A549 (cell line): ENCODE measurements at regions not wholly inside any gene's neighbourhood (a gene's known extent, or its start where the extent isn't known, plus 50 kb on each side); places are given as distances from the start of the nearest gene placed in this dataset.

ENCODE experiments used
- ATAC-seq, 2 experiments: fragments of 200-7000 bp in 1 of 2; fragments of >200 bp in 1 of 2; cut with Nextera tagmentation in 1 of 2; cut with Tn5 transposase in 1 of 2; 3 replicates each; pipeline versions ENCODE4 v1.8.0 to v1.9.1; 2018 to 2020; ENCODE audit warnings: mild to moderate bottlenecking in 1 of 2, moderate library complexity in 1 of 2
- CTCF ChIA-PET: fragments of 300-600 bp; sonication (Branson Sonifier 250); formaldehyde crosslinking; extraction: SDS; loops from one replicate; lab custom pipeline; 2021; ENCODE audit warnings: antibody characterized with exemption, inconsistent platforms; lab: Yijun Ruan, JAX
- POLR2A ChIA-PET: fragments of 350-600 bp; formaldehyde crosslinking; extraction: SDS; loops from one replicate; lab custom pipeline; 2021; ENCODE audit warnings: antibody characterized with exemption, inconsistent platforms; lab: Yijun Ruan, JAX
- DNase-seq, 2 experiments: peaks; one replicate each; pipeline versions ENCODE4 v3.0.0 to v3.0.0-alpha.2; 2011 to 2016; ENCODE audit warnings: low read depth in 1 of 2, low spot score in 1 of 2
- FAIRE-seq: peaks from 2 replicates; lab custom pipeline; 2011; peaks lifted over from hg19 to GRCh38; lab: Jason Lieb, UNC
- H3K27ac ChIP-seq, 2 experiments: fragments of >200 bp; sonication (Bioruptor Twin); formaldehyde crosslinking; 3 replicates each; pipeline ENCODE4 v1.5.1; 2016 to 2017
- H3K4me1 ChIP-seq: fragments of >200 bp; sonication (Bioruptor Twin); formaldehyde crosslinking; 3 replicates; pipeline ENCODE4 v1.6.1; 2016
- H3K4me2 ChIP-seq: fragments of >200 bp; sonication (Bioruptor Twin); formaldehyde crosslinking; 3 replicates; pipeline ENCODE4 v1.6.1; 2016
- H3K4me3 ChIP-seq: fragments of >200 bp; sonication (Bioruptor Twin); formaldehyde crosslinking; 3 replicates; pipeline ENCODE4 v1.5.1; 2016
- H3K9me3 ChIP-seq: fragments of >200 bp; sonication (Bioruptor Twin); formaldehyde crosslinking; 3 replicates; pipeline ENCODE4 v1.6.1; 2016
- ATOH8 ChIP-seq: fragments of 250-450 bp; sonication (Bioruptor Pico); IDR thresholded peaks from 2 replicates; pipeline ENCODE4 v1.5.0; 2020; ENCODE audit warnings: low read depth, mild to moderate bottlenecking, moderate library complexity
- CTCF ChIP-seq: fragments of >200 bp; sonication (Bioruptor Twin); formaldehyde crosslinking; IDR thresholded peaks from 3 replicates; pipeline ENCODE4 v1.5.1; 2016
- EHMT2 ChIP-seq: fragments of 200-600 bp; sonication (generic); IDR thresholded peaks from 2 replicates; pipeline ENCODE4 v1.6.1; 2016; ENCODE audit warnings: antibody characterized with exemption, low read depth, mild to moderate bottlenecking, moderate library complexity
- EP300 ChIP-seq, 2 experiments: fragments of >200 bp; sonication (Bioruptor Twin); formaldehyde crosslinking; IDR thresholded peaks; 2 replicates in 1 of 2; 3 replicates in 1 of 2; pipeline ENCODE4 v1.6.1; 2016 to 2017
- ESRRA ChIP-seq: fragments of 150-350 bp; IDR thresholded peaks from 2 replicates; pipeline ENCODE4 v1.6.1; 2014; ENCODE audit warnings: mild to moderate bottlenecking, low read length, borderline replicate concordance
- FOSL2 ChIP-seq, 2 experiments: fragments of 450-650 bp in 1 of 2; fragments of >200 bp in 1 of 2; sonication (Bioruptor Twin) in 1 of 2; formaldehyde crosslinking; IDR thresholded peaks; 2 replicates each; pipeline versions ENCODE4 v1.5.0 to v1.6.1; 2016 to 2020; ENCODE audit warnings: mild to moderate bottlenecking in 1 of 2, moderate library complexity in 1 of 2
- GATA3 ChIP-seq: IDR thresholded peaks from 2 replicates; pipeline ENCODE4 v1.6.1; 2012; ENCODE audit warnings: borderline replicate concordance
- HOXB5 ChIP-seq: fragments of 250-450 bp; sonication (Bioruptor Pico); IDR thresholded peaks from 2 replicates; pipeline ENCODE4 v1.5.0; 2020; ENCODE audit warnings: mild to moderate bottlenecking, moderate library complexity
- NR3C1 ChIP-seq: fragments of >200 bp; sonication (Bioruptor Twin); formaldehyde crosslinking; IDR thresholded peaks from 3 replicates; pipeline ENCODE4 v1.6.1; 2017
- PBX3 ChIP-seq: IDR thresholded peaks from 2 replicates; pipeline ENCODE4 v1.6.1; 2012
- POLR2AphosphoS2 ChIP-seq: conservative IDR thresholded peaks from 2 replicates; pipeline ENCODE4 v1.6.1; 2012; ENCODE audit warnings: low read length, improper control_type of control experiment, inconsistent platforms
- RAD21 ChIP-seq, 2 experiments: fragments of >200 bp in 1 of 2; sonication (Bioruptor Twin) in 1 of 2; formaldehyde crosslinking in 1 of 2; IDR thresholded peaks in 1 of 2; conservative IDR thresholded peaks in 1 of 2; 2 replicates in 1 of 2; 3 replicates in 1 of 2; pipeline ENCODE4 v1.6.1; 2012 to 2018; ENCODE audit warnings: inconsistent platforms in 1 of 2
- RFX5 ChIP-seq: fragments of 450-650 bp; IDR thresholded peaks from 2 replicates; pipeline ENCODE4 v1.7.1; 2014; ENCODE audit warnings: antibody characterized with exemption, mild to moderate bottlenecking, moderate library complexity
- SMC3 ChIP-seq: fragments of >200 bp; sonication (Bioruptor Twin); formaldehyde crosslinking; IDR thresholded peaks from 3 replicates; pipeline ENCODE4 v1.6.1; 2018; ENCODE audit warnings: inconsistent platforms
- TP53 ChIP-seq: fragments of 250-450 bp; sonication (Bioruptor Pico); IDR thresholded peaks from 2 replicates; pipeline ENCODE4 v1.5.0; 2021; ENCODE audit warnings: mild to moderate bottlenecking, moderate library complexity
- USF2 ChIP-seq: fragments of 450-650 bp; IDR thresholded peaks from 2 replicates; pipeline ENCODE4 v1.6.1; 2014; ENCODE audit warnings: antibody characterized with exemption
- WGBS: methylation state at CpG from one replicate; pipeline ENCODE4 v1.1.6; 2017; ENCODE audit errors: missing lambda C conversion rate; 5-methylcytosine and 5-hydroxymethylcytosine counted together

- no peak for TF ChIP-seq EHMT2
- no peak for TF ChIP-seq ESRRA
- TF ChIP-seq EP300 (IDR thresholded peaks at IDR 0.05): no peak
These were observed 499.8 kb upstream of the GCFC2 start (continued) for GRCh38 chr2:76210551-76210950.

GRCh38 chr2:76204048-76204447 is 493.3 kb upstream of the GCFC2 start:
- no peaks in the 10 kb centered on the region for H3K4me1 ChIP-seq
- no peak overlapping the region for H3K4me2 ChIP-seq
- ChIA-PET POLR2A (no interaction called here), CTCF (no interaction called here)
- H3K9me3 ChIP-seq: no peaks in the 10 kb centered on the region; the same call in 2 of the 3 replicates
- H3K27ac ChIP-seq: no peak overlapping the region
- DNase-seq (no peak), ATAC-seq (no peak), FAIRE-seq (no peak)
- TF ChIP-seq NR3C1 (no peak), RFX5 (no peak), POLR2AphosphoS2 (no peak)
- 12% methylated on average over 2 of the region's 2 CpGs for WGBS
- no peak overlapping the region for H3K4me3 ChIP-seq

- H3K9me3 ChIP-seq: no peaks in the 10 kb centered on the region; the same call in 2 of the 3 replicates
- FAIRE-seq (no peak), ATAC-seq (no peak), DNase-seq (no peak)
- H3K4me1 ChIP-seq: no peaks in the 10 kb centered on the region
- POLR2A ChIA-PET: no interaction called here
- CTCF ChIA-PET: no interaction called here
- WGBS: 17% methylated on average over 2 of the region's 2 CpGs
- TF ChIP-seq HOXB5 (CRISPR knock-in tag): no peak
- TF ChIP-seq GATA3: no peak
- TF ChIP-seq ATOH8 (CRISPR knock-in tag): no peak
- no peak for TF ChIP-seq TP53 (CRISPR knock-in tag)
- no peak for TF ChIP-seq USF2
- TF ChIP-seq FOSL2 (IDR thresholded peaks at IDR 0.05): no peak
- no peak for TF ChIP-seq FOSL2 (CRISPR knock-in tag; IDR thresholded peaks at IDR 0.05)
- H3K27ac ChIP-seq: no peak overlapping the region
- no peak overlapping the region for H3K4me2 ChIP-seq
- H3K4me3 ChIP-seq: no peak overlapping the region
These were observed 492.2 kb upstream of the GCFC2 start for GRCh38 chr2:76202866-76203265.

- POLR2A ChIA-PET: no interaction called here
- CTCF ChIA-PET: interaction anchor here (0.6 to 2.0 kb wide), 8 partner anchors 8 to 1619 kb away, joined by 3 to 9 read pairs (median 4); no protein-coding TSS in a partner anchor
- 13% methylated on average over 7 of the region's 7 CpGs for WGBS
- Histone ChIP-seq H3K27ac (no peak overlapping the region), H3K4me2 (no peak overlapping the region), H3K4me1 (no peaks in the 10 kb centered on the region), H3K4me3 (no peak overlapping the region), H3K9me3 (no peaks in the 10 kb centered on the region)
- TF ChIP-seq CTCF (peak; percentile 56), RAD21 (conservative IDR thresholded peaks at IDR 0.05 in 1 of 2, IDR thresholded peaks at IDR 0.05 in 1 of 2) (peak; percentile 35 to 49; a peak in 4 of 5 replicates), SMC3 (peak; percentile 52), PBX3 (no peak)
- DNase-seq: peak in 1 of 2 experiments; percentile 79
- FAIRE-seq: no peak
- peak in 1 of 2 experiments; percentile 64; a peak in 3 of 6 replicates for ATAC-seq
These were observed 487.2 kb upstream of the GCFC2 start for GRCh38 chr2:76197842-76198448.
